ENCODE measurements at regions not wholly inside any gene's neighbourhood (a gene's known extent, or its start where the extent isn't known, plus 50 kb on each side); places are given as distances from the start of the nearest gene placed in this dataset.
"Not testable (repeated sequence)": the region's sequence is repeated elsewhere in the genome, so short reads cannot be mapped to it uniquely, and the experiment has no call there.

DNA sequence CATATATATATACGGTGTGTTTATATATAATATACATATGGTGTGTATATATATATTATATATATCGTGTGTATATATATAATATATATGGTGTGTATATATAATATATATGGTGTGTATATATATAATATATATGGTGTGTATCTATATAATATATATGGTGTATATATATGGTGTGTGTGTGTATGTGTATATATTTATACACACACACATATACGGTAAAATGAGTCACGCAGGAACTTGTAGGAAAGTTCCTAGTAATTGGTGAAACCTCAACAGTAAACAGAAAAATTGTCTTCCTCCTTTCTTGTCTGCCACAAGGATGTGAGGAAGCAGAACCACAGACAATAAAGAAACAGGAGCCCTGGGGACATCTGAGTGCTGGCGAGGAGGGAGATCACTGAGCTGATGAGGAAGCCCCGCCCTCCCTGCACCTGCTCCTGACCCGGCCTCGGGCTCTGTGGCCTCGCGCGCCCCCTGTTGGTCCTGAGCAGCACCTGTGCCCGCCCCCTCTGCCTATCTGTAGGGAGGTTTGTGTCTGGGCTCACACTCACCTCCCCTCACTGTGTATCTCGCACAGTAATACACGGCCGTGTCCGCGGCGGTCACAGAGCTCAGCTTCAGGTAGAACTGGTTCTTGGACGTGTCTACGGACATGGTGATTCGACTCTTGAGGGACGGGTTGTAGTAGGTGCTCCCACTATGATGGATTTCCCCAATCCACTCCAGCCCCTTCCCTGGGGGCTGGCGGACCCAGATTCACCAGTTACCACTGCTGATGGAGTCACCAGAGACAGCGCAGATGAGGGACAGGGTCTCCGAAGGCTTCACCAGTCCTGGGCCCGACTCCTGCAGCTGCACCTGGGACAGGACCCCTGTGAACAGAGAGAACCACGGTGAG is 1079.4 kb downstream of the TMEM121 start:
- DNase-seq, result peak; percentile 81

DNA sequence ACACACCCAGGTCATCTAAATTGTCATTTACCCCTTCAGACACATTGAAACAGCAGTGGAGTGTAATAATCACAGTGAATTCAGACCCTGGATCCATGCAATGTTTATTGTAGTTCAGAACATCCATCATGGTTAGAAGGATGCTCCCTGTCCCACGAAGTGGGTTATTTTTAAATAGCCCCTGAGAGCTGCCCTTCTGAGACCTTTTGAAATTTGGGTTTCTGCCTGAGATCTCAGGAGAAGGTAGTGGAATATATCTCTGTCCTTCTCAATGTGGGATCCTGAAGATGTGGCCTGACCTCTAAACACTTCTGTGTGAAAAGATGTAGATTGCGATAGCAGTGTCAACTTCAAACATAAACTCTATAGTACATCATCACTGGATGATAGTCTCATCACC is 1080.6 kb downstream of the TMEM121 start:
- no peak for DNase-seq

DNA sequence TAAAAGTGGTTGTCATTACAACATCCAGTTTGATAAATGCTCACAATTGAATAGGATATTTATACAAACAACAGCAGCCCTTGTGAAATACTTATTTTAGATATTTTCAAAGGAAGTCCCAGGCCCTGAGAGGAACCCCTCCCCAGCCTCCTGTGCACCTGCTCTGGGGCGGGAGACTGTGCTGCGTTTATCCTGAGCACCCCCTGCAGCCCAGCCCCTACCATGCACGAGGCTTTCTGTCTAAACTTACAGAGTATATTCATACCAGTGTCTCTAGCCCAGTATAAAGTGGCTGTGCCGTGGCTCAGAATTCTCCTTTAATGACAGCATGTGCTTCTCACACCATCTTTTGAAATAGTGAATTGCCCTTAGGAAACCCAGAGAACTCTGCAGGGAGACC is 1084.3 kb downstream of the TMEM121 start:
- no peak for DNase-seq

DNA sequence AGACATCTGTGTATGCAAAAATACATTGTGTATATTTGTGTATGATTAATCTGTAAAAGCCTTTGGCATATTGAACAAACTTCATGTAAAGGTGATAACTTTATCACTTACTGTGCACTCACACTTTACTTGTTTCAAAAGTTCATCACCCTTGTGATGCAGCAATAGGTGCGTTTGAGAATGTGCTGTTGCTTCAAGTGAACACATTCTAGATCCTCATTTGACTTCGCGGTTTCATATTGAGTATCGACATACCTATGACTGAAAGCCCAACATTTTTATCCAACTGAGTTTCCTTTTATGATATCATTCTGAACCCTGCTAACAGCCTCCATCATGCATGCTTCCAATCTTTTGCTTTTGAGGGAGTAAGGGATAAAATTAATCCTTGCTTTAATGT is 1086.9 kb downstream of the TMEM121 start:
- peak; percentile 73 for DNase-seq

DNA sequence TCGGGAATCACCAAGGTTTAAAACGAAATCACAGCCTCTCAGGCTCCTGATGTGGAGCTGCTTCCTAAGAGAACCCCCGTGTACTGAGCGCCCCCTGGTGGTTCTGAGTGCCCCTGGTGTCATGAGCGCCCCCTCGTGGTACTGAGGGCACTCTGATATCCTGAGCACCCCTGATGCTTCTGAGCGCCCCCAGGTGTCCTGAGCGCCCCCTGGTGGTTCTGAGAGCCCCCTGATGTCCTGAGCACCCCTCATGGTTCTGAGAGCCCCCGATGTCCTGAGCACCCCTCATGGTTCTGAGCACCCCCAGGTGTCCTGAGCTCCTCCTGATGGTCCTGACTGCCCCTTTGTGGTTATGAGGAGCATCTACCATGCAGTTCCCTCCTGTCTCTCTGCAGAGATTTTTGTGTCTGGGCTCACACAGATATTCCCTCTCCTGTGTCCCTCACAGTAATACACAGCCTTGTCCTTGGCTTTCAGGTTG is 1092.1 kb downstream of the TMEM121 start:
- peak; percentile 95 for DNase-seq

DNA sequence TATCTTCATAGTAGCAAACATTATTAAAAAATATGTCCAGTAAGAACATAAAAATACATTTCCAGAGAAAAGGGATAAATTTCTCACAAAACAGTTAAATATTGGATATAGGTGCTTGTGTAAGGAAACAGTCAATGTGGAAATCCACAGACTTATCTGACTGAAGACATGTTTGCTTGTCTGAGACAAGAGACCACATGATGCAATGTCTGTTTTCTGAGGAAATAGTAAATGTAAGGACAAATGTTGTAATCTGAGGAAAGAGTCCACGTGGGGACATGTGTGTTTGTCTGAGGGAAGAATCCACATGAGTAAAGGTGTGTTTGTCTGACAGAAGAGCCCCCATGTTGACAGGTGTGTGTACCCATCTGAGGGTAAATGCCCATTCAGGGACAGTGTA is 1093.2 kb downstream of the TMEM121 start:
- no peak for DNase-seq

DNA sequence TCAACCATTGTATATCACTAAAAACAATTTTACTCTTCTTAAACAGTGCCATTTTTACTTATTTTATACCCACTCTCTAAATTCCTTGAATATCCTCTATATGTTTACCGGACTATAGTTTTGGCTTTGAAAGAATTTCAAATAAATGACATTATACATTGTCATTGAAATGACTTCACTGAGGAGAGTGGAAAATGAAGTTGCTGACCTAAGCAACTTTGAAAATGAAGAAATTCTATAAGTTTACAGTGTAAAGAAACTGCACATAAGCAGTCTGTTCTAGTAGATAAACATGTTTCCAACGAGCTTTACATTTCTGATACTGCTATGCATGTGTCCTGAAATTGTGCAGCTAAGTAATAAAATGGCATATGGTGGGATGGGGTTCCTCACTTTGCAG is 1094.0 kb downstream of the TMEM121 start:
- DNase-seq, result no peak

DNA sequence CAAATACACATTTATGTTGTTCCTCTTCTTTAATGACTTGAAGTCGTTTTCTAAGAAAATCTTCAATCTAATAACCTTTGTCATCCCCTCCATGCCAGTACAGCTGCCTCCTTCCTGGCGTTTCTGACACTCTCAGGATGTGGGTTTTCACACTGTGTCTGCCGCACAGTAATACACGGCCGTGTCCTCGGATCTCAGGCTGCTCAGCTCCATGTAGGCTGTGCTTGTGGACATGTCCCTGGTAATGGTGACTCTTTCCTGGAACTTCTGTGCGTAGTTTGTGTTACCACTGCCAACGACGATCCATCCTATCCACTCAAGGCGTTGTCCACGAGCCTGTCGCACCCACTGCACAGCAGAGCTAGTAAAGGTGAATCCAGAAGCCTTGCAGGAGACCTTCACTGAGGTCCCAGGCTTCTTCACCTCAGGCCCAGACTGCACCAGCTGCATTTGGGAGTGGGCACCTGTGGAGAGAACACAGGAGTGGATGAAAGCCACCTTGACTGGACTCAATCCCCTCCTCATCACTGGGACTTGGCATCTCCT is 1095.9 kb downstream of the TMEM121 start:
- peak; percentile 54 for DNase-seq

DNA sequence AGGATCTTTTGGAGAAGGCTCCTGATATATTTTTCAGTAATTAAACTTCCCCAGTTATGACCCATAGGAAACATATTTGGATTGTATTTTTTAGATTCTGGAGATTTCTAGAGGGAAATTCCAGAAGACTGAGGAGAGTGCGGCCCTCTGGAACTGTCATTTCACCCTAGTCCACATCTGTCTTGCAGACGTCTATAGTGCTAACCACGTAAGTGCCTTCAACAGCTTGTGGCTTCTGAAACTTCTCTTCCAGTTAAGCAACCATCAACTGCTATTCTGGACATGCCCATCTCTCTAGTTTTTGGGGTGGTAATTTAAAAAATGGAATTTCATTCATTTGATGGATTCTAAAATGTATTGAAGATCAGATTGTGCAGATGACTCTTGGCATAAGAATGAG is 1098.8 kb downstream of the TMEM121 start:
- no peak for DNase-seq

DNA sequence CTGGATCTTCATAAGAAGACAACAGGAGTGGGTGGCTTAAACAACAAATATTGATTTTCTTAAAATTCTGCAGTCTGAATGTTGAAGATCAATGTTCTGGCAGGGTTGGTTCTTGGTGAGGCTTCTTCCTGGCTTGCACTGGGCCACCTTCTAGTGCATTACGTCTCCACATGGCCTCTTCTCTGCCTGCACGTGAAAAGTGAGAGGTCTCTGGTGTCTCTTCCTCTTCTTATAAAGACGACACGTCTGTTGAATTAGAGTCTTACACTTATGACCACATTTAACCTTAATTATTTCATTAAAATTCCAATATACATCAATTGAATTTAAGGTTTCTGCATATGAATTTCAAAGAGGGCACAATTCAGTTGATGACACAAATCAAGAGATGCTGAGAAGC is 1100.1 kb downstream of the TMEM121 start:
- DNase-seq, result not testable (repeated sequence)

DNA sequence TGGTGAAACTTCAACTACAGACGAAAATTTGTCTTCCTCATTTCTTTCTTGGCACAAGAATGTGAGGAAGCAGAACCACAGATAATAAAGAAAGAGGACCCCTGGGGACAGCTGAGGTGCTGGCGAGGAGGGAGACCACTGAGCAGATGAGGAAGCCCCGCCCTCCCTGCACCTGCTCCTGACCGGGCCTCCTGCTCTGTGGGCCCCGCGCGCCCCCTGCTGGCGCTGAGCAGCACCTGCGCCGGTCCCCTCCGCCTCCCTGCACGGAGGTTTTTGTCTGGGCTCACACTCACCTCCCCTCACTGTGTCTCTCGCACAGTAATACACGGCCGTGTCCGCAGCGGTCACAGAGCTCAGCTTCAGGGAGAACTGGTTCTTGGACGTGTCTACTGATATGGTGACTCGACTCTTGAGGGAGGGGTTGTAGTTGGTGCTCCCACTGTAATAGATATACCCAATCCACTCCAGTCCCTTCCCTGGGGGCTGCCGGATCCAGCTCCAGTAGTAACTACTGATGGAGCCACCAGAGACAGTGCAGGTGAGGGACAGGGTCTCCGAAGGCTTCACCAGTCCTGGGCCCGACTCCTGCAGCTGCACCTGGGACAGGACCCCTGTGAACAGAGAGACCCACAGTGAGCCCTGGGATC is 1100.7 kb downstream of the TMEM121 start:
- peak; percentile 73 for DNase-seq

DNA sequence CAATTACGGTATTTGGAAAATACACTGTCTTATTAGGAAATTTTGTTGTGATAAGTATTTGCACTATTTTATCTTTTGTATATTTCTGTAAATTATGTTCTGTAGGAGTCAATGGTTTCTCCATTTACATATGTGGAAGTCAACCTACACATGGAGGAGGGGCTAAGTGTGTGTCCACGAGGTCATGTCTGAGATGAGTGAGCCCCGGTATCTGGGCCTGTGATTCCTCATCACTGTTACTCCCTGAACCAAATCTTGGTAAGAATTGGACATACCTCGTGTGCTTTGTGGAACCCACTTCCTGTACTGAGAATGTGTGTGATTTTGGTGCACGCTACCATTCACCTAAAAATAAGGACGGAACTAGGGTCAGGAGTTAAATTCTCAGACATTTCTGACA is 1105.5 kb downstream of the TMEM121 start:
- no peak for DNase-seq

DNA sequence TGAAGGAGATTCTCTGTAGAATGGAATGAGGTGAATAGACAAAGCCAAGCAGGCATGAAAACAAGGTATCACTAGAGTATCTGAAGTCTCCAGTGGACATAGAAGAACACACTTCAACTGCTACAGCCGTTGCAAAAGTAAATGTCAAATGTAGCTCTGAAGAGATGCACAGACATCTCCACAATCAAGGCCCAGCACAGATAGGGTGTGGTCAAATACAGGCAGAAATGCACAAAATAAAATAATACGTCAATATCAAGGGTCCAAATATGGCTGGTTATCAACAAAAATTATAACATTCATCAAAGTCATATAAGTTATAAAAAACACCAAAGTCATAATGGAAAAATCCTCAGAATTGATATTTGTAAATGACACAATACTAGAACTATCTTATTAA is 1107.3 kb downstream of the TMEM121 start:
- no peak for DNase-seq

DNA sequence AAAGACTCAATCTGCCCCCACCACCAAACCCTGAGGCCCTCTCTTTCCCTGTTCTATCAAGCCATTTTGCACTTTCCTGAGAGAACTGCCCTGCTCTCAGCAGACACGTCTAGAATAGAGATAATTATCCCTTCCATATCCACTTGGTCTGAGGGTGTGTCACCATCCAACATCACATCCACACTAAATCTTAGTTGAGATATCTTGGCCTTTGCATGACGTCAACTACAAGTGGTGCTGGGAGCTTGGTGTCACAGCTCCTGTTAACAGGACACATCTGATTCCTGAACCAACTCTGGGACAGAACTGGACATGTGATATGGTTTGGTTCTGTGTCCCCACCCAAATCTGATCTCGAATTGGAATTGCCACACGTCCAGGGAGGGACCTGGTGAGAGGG is 1109.2 kb downstream of the TMEM121 start:
- no peak for DNase-seq

DNA sequence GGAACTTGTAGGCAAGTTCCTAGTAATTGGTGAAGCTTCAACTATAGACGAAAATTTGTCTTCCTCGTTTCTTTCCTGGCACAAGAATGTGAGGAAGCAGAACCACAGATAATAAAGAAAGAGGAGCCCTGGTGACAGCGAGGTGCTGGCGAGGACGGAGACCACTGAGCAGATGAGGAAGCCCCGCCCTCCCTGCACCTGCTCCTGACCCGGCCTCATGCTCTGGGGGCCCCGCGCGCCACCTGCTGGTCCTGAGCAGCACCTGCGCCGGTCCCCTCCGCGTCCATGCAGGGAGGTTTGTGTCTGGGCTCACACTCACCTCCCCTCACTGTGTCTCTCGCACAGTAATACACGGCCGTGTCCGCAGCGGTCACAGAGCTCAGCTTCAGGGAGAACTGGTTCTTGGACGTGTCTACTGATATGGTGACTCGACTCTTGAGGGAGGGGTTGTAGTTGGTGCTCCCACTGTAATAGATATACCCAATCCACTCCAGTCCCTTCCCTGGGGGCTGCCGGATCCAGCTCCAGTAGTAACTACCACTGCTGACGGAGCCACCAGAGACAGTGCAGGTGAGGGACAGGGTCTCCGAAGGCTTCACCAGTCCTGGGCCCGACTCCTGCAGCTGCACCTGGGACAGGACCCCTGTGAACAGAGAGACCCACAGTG is 1112.5 kb downstream of the TMEM121 start:
- DNase-seq, result peak; percentile 47

DNA sequence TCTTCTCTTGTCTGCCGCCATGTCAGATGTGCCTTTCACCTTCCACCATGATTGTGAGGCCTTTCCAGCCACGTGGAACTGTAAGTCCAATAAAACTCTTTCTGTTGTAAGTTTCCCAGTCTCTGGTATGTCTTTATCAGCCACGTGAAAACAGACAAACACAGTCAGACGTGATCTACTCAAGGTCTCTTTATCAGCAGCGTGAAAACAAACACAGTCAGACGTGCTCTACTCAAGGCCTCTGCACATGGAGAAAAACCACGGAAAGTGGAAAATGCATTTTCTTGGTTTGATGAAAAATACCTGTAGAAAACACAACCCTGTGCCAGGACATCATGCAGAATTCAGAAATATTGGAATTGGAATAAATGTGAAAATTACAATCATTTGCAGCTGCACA is 1115.7 kb downstream of the TMEM121 start:
- no peak for DNase-seq

DNA sequence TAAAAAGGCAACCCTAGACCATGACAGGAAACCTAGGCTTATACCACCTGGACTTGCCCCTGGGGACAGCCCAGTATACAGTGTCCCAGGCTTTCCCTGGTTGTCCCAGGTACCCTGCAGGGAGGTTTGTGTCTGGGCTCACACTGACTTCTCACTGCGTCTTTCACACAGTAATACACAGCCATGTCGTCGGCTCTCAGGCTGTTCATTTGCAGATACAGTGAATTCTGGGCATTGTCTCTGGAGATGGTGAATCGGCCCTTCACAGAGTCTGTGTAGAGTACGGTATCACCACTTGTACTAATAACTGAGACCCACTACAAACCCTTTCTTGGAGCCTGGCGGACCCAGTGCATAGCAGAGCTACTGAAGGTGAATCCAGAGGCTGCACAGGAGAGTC is 1116.6 kb downstream of the TMEM121 start:
- DNase-seq, result not testable (repeated sequence)

DNA sequence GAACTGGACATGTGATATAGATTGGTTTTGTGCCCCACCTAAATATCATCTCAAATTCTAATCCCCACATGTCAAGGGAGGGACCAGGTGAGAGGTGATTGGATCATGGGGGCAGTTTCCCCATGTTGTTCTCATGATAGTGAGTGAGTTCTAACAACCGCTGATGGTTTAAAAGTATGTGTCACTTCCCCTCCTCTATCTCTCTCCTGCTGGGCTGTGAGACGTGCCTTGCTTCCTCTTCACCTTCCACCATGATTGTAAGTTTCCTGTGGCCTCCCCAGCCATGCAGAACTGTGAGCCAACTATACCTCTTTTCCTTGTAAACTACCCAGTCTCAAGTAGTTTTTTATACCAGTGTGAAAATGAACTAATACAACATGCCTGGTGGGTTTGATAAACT is 1122.5 kb downstream of the TMEM121 start:
- DNase-seq, result not testable (repeated sequence)

DNA sequence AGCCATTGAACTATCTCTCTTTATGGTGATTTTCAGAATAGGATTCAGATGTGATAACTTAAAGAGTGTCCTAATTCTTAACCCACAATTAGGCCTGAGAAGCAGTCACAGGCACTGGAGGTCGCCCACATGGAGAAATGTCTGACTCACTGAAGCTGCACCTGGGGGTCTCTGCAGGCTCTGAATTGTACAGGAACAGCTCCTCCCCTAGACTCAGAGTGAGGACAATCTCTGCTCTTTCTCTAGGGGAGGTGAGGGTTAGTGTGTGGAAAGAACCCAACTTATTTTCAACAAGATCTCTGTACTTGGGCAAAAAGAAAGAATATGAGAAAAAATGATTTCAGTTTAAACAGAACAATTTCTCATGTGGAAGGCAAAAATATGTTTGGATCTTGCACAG is 1124.6 kb downstream of the TMEM121 start:
- DNase-seq, result no peak

DNA sequence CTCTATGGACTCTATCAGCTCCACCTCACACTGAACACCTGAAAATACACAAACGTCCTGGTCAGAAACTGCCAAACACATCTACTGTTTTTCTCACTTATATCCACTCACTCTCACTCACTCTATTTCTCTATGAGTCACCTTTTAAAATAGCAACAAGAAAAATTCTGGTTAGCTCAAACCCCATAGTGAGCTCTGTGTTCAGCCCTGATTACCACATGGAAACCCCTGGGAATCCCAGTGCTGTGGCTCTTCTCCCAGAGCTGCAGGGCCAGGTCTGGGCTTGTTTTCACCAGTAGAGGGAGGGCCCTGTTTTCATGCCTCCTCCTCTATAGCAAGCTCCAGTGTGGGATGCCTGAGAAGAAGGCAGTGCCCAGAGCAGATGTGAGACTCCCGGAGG is 1126.1 kb downstream of the TMEM121 start:
- no peak for DNase-seq

DNA sequence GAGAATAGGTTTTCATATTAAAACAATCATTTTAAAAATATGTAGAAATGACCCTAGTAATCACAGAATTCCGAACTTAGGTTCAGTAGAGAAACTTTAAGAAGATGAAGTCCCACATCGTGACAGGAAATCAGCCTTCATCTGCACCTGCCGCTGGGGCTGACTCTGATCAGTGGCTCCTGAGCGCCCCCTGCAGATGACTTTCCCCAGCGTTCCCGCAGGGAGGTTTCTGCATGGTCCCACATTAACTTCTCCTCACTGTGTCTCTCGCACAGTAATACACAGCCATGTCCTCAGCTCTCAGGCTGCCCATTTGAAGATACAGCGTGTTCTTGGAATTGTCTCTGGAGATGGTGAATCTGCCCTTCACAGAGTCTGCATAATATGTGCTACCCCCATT is 1131.1 kb downstream of the TMEM121 start:
- DNase-seq, result peak; percentile 53

DNA sequence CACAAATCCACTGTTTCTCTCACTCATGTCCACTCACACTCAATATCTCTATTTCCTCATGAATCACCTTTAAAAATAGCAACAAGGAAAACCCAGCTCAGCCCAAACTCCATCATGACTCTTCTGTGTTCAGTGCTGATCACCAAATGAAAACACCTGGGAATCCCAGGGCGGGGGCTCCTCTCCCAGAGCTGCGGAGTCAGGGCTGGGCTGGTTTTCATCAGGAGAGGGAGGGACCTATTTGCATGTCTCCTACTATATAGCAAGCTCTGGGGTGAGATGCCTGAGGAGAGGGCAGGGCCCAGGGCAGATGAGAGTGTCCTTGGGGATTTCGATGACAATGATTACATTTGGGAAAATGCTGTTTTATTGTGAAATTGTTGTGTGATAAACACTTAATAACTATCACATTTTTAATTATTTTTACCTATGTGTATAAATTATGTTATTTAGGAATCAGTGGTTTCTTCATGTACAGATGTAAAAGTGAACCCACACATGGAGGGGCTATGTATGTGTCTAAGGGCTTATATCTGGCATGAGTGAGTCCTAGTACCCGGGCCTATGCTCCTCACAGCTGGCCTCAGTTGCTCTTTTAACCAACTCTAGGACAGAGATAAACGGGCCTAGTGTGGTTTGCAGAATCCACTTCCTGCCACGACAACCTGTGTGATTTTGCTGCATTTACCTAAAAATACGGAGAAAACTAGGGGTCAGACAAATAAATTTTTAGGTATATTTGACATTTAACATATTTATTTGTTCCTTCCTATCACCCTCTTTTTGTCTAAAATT is 1131.9 kb downstream of the TMEM121 start:
- not testable (repeated sequence) for DNase-seq

DNA sequence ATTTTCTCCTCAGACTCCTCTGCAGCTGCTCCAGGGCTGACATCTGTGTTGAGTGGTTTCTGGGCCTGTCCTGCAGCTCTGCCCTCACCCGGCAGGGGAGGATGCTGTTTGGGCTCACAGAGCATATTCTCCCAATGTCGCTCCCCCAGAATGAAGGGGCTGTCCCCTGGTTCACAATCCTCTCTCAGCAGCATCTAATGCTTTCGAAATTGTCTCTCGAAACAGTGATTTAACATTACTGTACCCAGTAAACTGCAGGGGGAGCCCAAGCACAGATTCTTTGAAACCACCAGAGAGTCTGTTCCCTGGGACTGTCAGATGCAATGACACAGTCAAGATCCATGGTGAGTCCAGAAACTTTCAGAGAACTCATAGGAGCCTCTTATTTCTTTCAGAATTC is 1135.2 kb downstream of the TMEM121 start:
- DNase-seq, result peak; percentile 62
